NCI-H345 (cell line): ENCODE measurements at regions not wholly inside any gene's neighbourhood (a gene's known extent, or its start where the extent isn't known, plus 50 kb on each side); places are given as distances from the start of the nearest gene placed in this dataset.

Experiments used
- DNase-seq: peaks from one replicate; lab custom pipeline; 2025; lab: John Stamatoyannopoulos, UW

DNA sequence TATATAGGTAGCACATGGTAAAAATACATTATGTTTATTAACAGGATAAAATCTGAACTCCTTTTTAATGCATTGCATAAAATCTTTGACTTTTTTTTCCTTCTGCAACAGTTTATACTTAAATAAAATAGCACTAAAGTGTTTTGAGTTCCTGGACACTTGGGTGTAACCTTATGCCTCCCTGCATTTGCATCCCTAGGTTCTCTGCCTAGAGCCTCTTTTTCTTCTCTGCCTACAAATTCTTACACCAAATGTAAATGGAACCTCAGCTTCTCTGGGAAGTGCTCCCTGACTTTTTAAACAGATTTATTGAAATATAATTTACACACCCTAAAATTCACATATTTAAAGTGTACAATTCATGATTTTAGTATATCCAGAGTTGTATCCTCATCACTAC is 1017.6 kb downstream of the CNTNAP5 start:
- no peak for DNase-seq

DNA sequence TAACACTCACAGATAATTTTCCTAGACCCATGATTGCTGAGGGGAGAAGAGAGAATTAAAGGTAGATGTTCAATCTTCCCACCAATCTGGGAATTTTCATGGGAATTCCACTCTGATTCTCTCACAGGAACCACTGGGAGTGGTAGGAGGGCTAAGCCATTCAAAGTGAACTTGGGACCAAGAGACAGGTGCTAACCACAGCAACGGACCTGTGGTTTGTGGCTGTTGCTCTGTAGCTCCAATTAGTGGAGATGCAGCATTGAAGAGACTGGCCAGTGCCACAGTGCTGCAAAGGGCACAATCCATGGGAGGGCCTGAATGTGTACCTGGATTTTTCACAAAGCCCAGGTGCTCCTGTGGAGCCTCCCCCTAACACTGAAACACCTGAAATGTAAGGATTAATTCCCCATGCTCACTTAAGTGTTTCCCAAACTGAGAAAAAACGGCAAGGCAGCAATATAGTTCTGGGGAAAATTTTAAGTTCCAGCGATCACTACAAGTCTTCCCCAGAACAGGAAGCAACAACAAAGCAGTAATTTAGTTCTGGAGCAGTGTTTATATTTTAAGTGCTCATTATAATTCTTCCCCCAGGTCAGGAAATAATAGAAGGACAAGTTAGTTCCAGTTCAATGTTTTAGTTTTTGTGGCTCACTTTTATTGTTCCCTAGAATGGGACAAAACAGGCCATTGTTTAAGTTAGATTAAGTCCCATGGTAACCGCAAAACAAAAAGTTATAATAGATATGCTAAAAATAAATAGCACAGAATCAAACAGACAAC is 1045.8 kb downstream of the CNTNAP5 start:
- DNase-seq, result no peak

DNA sequence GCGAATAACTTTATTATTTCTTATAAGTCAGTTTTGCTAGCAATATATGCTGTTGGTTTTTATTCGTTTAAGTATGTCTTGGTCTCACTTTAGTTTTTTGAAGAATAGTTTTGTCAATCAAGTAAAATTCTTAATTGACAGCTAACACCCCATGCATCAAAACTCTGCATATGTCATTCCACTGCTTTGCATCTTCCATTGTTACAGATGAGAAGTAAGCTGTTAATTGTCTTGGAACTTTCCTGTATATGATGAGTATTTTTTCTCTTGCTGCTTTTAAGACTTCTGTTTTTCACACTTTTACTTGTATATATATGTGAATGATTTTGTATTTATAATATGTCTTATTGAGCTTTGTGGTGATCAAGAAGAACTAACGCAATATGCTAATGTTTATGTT is 1048.4 kb downstream of the CNTNAP5 start:
- no peak for DNase-seq

DNA sequence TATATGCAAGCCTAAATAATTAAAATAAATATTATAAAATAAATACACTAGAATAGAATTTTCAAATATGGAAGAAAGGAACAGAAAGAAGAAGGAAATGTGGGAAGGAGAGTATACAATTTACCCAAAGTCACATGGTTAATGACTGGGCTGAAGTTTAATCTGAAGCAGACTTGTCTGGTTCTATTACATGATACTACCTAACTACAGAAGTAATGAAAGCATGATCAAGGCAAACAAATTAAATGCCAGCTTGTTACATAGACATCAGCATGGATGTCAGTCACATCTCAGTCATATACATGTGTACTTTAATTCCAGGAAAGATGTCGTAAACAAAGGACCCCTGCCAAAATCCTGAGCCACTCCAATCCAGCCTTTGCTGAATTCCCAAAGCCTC is 1060.8 kb downstream of the CNTNAP5 start:
- no peak for DNase-seq

DNA sequence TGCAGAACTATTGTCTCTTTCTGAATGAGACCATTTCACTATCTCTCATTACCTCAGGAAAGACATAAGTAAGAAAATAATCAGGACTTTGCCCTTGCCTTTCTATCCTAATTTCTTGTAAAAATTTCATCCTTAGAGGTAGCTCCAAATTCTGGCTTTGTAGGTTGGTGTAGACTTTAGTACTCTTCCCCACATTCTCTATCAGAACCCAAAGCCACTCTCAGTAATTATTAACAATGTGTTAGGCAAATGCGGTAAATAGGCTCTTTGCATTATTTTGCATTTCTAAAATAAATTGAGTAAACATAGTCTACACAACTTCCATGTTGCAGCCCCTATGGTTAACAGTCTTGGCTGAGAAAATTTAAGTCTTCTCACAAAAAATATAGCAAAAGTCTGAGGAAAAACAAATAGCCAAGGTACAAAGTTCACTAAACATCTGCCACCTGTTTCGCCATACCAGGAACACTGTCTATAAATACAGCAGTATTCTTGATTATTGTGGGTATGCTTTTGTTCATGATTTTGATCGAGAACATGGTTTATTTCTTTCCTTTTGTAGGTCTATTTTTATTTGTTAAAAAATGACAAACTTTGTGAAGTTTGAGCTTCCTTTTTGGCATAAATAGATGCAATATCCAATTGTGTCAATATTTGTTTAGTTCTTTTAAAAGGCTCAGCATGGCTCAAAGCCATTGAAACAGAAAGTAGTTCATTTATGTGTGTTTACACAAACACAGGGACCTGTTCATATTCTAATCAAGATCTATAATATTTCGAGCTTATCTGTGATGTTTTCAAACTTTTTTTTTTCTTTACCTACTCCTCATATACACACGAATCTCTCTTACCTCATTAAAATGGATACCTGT is 1061.5 kb downstream of the CNTNAP5 start:
- no peak for DNase-seq

DNA sequence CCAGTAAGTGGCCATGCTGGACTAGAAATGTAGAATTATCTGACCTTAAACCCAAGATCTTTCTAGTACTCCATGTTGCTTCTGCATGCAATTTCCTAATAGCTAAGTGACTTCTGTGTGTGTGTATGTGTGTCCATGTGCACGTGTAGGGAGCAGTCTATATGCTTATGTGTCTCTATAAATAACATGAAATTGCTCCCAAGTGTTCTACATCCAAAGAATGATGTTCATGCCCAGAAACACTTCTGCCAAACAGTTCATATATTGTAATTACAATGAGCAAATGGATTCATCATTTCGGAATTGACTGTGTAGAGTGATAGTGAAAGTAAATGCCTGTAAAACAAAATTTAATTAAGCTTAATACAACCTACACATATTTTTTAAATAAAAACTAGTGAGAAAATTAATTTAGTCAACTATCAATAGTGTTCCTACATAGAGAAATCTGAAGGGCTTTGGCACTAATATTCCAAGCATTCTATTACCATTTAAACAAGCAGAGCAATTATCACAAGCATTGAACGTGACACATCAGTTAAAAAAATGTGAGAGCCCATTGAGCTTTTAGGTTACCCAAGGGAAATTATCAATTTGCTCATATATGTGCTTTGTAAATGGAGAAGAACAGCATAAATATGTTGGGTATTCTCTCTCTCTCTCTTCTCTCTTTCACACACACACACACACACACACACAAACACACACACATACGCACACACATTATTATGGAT is 1067.4 kb downstream of the CNTNAP5 start:
- DNase-seq, result no peak

DNA sequence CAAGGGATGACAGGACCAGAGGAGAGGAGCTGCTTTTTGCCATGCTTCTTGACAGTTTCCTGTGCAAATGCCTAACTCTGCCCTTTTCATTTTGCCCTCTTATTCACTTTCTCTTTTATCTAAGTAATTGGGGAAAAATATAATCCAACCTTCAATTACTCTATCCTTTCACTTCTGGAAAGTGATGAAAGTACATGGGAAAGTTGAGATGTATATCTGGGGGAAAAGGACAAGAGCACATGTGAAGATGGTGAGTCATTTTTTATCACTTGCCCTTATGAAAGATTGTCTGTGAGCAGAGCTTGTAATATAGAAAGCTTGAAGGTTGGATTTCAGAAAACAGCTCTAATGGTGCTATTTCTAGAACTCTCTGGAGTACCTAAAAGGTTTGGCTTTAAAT is 1070.7 kb downstream of the CNTNAP5 start:
- DNase-seq, result no peak

DNA sequence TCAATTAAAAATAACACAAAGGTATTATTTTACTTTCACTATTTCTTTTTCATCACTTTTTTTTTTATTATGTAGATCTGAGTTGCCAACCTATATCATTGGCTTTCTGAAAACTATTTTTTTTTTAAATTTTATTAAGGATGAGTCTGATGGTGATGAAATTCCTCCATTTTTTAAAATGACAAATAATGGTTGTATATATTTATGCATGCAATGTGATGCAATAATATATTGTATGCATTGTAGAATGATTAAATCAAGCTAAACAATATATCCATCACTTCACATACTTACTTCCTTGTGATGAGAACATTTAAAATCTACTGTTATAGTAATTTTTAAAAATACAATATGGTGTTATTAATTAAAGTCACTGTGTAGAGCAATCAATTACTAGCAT is 1081.6 kb downstream of the CNTNAP5 start:
- no peak for DNase-seq

DNA sequence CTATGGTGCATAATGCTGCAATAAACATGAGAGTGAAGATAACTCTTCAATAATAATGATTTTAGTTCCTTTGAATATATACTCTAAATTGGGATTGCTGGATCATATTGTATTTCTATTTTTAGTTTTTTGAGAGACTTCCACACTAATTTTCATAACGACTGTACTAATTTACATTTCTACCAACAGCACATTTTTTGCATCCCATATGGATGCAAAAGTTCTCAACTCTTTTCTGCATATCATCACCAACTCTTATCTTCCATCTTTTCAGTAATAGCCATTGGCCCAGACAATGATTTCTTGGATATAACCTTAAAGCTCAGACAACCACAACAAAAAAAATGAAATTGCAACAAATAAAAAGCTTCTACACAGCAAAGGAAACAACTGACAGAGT is 1082.4 kb downstream of the CNTNAP5 start:
- no peak for DNase-seq

DNA sequence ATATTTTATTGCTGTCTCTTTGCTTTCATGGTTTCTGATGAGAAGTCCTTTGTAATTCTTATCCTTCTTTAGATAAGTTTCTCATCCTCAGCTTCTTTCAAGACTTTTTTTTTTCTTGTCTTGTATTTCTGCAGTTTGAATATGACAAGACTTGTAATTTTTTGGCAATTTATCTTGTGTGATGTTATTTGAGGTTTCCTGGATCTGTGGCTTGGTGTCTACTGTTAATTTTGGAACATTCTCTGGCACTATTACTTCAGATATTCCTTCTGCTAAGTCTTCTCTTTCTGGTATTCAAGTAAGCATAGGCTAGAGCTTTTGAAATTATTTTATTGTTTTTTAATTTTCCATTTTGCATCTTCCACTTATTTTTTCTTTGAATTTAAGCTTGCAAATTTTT is 1083.2 kb downstream of the CNTNAP5 start:
- DNase-seq, result no peak

DNA sequence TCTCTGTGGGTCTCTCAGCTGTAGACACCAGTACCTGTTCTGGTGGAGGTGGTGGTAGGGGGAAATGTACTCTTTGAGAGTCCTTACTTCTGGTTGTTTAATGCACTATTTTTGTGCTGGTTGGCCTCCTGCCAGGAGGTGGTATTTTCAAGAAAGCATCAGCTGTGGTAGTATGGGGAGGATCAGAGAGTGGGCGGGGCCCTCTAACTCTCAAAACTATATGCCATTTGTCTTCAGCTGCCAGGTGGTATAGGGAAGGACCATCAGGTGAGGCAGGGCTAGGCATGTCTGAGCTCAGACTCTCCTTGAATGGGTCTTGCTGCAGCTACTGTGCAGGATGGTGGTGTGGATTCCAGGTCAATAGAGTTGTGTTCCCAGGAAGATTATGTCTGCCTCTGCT is 1100.8 kb downstream of the CNTNAP5 start:
- DNase-seq, result no peak

DNA sequence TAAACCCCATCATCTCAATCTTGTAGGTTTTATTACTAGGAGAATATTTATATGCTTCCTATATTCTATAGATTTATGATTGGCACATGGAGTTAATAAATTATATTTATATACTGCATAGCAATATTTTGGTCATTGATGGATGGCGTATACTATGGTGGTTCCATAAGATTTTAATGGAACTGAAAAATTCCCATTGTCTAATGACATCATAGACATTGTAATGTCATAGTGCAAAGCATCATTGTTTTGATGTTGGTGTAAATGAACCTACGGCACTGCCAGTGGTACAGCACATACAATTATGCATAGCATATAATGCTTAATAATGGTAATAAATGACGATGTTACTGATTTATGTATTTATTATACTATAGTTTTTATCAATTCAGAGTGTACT is 1135.9 kb downstream of the CNTNAP5 start:
- no peak for DNase-seq

DNA sequence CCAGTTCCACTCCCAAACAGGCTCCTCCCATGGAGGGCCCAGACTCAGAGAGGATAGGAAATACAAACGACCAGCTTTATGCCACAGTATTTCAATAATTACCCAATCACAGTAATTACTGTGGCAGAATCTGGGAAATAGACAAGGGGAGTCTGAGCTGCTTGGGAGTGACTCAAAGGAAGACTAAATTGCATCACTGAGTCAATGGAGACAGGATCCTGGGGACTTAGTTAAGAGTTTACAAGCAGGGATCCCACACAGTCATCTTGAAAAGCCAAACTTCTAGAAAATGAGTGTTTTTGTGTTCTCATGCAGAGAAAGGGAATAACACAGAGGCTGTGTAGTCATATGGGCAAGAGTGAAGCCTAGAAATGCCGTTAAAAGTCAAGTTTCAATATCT is 1142.1 kb downstream of the CNTNAP5 start:
- no peak for DNase-seq

DNA sequence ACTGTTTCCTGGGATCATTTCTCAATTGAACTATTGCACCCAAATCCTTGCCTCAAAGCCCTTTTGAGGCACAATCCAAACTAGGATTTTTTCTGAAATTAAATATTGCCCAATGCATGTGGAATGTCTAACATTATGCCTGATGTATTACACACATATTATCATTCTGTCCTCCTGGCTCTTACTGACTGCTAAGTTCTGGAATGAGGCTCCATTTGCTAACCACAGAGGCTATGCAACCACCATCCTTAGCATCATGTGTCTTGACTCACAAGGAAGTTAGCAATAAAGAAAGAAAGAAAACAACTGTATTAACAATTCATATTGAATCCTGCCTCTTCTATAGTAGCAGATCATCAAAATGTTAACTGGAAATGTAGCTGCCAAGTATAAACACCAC is 1142.7 kb downstream of the CNTNAP5 start:
- DNase-seq, result no peak

DNA sequence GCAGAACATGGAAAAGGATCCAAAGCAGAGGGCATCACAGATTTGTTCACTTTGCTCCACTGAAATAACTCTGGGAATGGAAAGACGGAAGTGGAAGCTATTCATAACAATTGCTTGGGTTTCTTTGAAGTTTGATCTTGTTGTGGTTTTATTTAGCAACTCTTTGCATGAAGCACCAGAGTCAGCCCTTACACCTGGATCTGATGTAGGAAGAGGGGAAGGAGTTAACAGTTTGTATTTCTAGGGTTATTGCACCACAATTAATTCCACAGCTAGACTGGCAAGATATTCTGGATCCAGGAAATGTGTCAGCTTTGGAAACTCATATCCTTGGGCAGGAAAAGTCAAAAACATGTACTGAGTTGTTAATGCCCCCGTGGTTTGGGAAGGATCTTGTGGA is 1143.4 kb downstream of the CNTNAP5 start:
- DNase-seq, result no peak

DNA sequence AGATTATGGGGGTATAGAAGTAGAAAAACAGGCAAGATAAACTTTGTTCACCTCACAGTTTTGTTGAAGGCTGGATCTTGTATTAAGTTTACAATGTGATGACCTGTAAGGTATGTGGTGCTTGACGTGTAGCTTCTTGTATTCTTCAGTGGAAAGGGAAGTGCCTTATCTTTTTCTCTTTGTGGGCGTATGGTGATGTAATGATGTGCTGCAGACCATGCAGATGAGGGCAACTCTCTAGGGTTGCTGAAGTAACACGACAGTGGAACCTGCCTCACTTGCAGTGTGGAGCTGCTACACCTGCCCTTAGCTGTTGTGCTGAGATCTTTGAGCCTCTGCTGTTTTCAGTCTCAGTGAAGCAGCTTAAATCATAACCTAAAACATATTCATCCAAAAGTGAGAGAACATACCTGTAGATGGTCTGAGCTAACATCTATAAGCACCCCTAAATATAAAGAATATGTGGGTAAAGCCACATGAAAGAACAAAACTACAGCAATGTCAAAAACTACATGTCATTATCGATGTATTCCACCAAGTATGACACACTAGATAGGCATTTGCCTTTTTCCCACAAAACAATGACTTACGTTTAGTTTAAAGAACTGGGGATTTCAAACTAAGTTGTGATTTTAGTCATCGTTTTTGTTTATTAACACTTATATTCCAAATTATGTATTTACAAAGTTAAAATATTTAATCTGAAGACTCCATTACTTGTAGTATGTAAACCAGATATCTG is 1144.1 kb downstream of the CNTNAP5 start:
- no peak for DNase-seq

DNA sequence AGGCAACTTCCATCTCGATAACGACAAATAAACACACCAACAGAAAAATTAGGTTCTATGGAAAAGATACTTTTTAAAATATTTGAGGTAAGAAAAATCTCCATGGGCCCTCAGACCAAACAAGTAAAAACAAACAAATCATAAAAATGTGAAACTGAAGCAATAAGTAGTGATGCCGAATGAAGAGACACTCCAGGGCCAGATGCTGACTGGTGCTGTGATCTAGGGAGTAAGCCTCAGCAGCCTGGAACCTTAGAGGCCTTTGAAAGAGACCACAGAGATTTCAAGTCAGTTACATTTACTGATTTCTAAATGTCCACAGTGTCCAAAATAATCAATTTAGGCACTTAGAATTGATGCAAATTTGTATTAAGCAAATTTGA is 1144.7 kb downstream of the CNTNAP5 start:
- no peak for DNase-seq

DNA sequence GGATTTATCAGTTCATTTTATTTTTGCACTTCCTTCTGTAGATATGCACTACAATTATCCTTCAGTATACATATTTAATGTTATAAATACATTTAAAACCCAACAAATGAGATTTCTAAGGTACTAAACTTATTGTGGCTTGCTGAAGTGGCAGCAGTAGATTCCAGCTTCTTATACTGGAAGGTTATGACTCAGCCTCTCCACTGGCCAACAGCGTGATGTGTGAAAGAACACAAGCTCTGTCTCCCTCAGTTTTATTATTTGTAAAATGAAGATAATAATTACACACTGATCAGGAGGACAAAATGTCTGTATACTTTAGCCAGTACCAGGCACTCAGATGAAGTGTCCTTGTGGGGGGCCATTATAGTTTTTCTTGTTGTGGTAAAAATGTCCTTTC is 1147.1 kb downstream of the CNTNAP5 start:
- DNase-seq, result no peak

DNA sequence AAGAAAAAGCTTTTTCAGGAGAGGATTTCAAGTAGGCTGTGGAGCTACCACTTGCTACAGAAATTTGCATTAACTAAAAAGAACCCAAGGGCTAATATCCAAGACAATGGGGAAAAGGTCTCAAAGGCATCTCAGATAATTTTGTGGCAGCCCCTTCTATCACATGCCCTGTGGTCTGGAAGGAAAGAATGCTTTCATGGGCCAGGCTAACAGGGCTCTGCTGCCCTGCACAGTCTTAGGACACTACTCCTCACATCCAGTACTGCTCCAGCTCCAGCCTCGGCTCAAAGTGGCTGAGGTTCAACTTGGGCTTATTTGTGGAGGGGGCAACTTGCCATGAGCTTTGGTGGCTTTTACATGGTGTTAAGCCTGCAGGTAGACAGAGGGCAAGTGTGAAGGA is 1150.3 kb downstream of the CNTNAP5 start:
- no peak for DNase-seq

DNA sequence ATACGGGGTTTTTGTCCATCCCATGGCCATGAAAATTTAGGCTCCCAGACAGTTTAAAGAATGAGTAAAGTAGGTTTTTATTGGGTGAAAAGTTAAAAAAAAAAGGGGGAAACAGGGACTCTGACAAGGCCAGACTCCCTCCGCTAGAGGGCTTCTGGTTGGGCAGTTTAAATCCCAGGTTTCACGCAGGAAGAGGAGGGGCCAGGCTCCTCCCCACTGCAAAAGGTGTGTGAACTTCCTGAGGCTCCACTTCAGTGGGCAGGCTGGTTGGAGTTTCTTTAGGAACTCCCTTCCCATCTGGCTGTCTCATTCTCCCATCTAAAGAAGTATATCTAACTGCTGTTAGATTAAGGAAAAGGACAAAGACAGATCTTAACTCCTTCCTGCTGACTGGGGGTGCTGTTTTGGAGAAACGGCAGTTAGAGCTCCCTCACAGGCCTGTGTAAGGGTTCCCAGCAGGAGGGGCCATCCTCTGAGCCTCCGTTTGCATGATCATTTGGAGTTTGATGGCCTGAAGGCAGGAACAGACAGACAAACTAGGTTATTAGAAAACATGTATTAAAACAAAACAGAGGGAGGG is 1160.7 kb downstream of the CNTNAP5 start:
- no peak for DNase-seq

DNA sequence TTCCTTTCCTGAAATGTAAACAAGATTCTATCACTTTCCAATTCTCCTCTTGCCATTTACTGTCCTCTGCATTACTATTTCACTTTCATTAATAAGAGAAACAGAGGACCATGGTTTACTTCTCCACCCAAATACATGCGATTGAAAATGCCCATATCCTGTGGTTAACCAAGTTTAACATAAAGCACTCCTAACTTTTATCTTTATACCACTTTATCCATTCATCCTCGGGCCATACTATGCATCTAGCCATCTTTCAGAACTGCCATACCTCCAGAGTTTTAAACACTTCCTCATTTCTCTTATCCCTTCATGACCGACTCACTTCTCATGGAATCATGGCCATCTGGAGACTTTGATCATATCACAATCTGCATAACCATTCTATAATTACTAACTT is 1182.3 kb downstream of the CNTNAP5 start:
- no peak for DNase-seq

DNA sequence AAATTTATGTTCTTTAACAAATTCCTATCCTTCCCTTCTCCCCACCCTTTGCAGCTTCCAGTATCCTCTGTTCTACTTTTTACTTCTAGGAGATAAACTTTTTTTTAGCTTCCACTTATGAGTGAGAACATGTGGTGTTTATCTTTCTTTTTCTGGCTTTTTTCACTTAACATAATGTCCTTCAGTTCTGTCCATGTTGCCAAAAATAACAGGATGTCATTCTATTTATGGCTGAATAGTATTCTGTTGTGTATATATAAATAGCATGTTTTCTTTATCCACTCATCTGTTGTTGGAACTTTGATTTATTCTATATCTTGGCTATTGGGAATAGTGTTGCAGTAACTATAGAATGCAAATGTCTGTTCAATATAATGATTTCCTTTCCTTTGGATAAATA is 1191.2 kb downstream of the CNTNAP5 start:
- no peak for DNase-seq
